Ascending aorta (tissue), 2 donors: ENCODE measurements at regions not wholly inside any gene's neighbourhood (a gene's known extent, or its start where the extent isn't known, plus 50 kb on each side); places are given as distances from the start of the nearest gene placed in this dataset.

Source experiments
- DNase-seq, 2 donors: peaks; one replicate each; pipeline ENCODE4 v3.0.0-alpha.2; 2019; ENCODE audit warnings: low spot score in 2 of 2
- H3K27ac ChIP-seq, 2 donors: fragments of 200-600 bp; sonication (generic); one replicate each; pipeline ENCODE4 v1.5.1; 2016 to 2017; ENCODE audit warnings: mild to moderate bottlenecking in 1 of 2
- H3K27me3 ChIP-seq: fragments of 200-600 bp; sonication (generic); one replicate; pipeline ENCODE4 v1.5.1; 2017
- H3K36me3 ChIP-seq, 2 donors: fragments of 200-600 bp; sonication (generic); one replicate each; pipeline ENCODE4 v1.5.1; 2016
- H3K4me1 ChIP-seq, 2 donors: fragments of 200-600 bp; sonication (generic); one replicate each; pipeline ENCODE4 v1.5.1; 2016 to 2017; ENCODE audit warnings: mild to moderate bottlenecking in 1 of 2
- H3K4me3 ChIP-seq, 2 donors: fragments of 200-600 bp; sonication (generic); one replicate each; pipeline ENCODE4 v1.5.1; 2016 to 2017; ENCODE audit warnings: mild to moderate bottlenecking in 1 of 2
- H3K9me3 ChIP-seq, 2 donors: fragments of 200-600 bp; sonication (generic); one replicate each; pipeline ENCODE4 v1.5.1; 2016
- CTCF ChIP-seq, 3 experiments: fragments of 200-600 bp in 2 of 3; fragments of 450-650 bp in 1 of 3; sonication (generic) in 2 of 3; IDR thresholded peaks; one replicate each; pipeline ENCODE4 v1.5.1; 2016 to 2019; ENCODE audit warnings: antibody characterized with exemption in 3 of 3, mild to moderate bottlenecking in 1 of 3, moderate library complexity in 1 of 3
- intact Hi-C: fragments of 100-400 bp; cut with DNase I; formaldehyde crosslinking; loops from one replicate; pipeline ENCODE4 v1.15.1; 2023

- Histone ChIP-seq H3K9me3 (no peaks in the 10 kb centered on the region), H3K4me3 (no peak overlapping the region), H3K27ac (no peak overlapping the region), H3K36me3 (no peaks in the 10 kb centered on the region), H3K4me1 (no peaks in the 10 kb centered on the region), H3K27me3 (no peaks in the 10 kb centered on the region)
- TF ChIP-seq CTCF (IDR thresholded peaks at IDR 0.05) = no peak
- intact Hi-C loops = no loop called here
- DNase-seq = no peak
Observed at GRCh38 chr2:217066510-217067270, 206.8 kb upstream of the TNP1 start.

- Histone ChIP-seq H3K36me3 (no peaks in the 10 kb centered on the region), H3K4me3 (no peak overlapping the region), H3K27ac (no peak overlapping the region), H3K27me3 (no peaks in the 10 kb centered on the region), H3K4me1 (no peaks in the 10 kb centered on the region), H3K9me3 (no peaks in the 10 kb centered on the region)
- no peak for TF ChIP-seq CTCF (IDR thresholded peaks at IDR 0.05)
- no peak for DNase-seq
- intact Hi-C loops = no loop called here
Observed at GRCh38 chr2:217065695-217066405, 206.0 kb upstream of the TNP1 start.

GRCh38 chr2:217065012-217065290, 205.1 kb upstream of the TNP1 start:
- no peak for DNase-seq
- Histone ChIP-seq H3K27me3 (no peaks in the 10 kb centered on the region), H3K4me1 (peaks cover 0 to 2% of the 10 kb centered on the region in 2 donors), H3K9me3 (no peaks in the 10 kb centered on the region), H3K36me3 (no peaks in the 10 kb centered on the region), H3K4me3 (peak overlapping the region in 1 of 2 donors; percentile 48), H3K27ac (no peak overlapping the region)
- no peak for TF ChIP-seq CTCF (IDR thresholded peaks at IDR 0.05)
- intact Hi-C loops = no loop called here

GRCh38 chr2:217064234-217065011, 204.6 kb upstream of the TNP1 start:
- H3K4me1 ChIP-seq = peaks cover 0 to 2% of the 10 kb centered on the region in 2 donors
- no peak overlapping the region for H3K27ac ChIP-seq
- TF ChIP-seq CTCF (IDR thresholded peaks at IDR 0.05) = no peak
- peak overlapping the region in 1 of 2 donors; percentile 48 for H3K4me3 ChIP-seq
- no peaks in the 10 kb centered on the region for H3K36me3 ChIP-seq
- no peaks in the 10 kb centered on the region for H3K27me3 ChIP-seq
- DNase-seq = no peak
- intact Hi-C loops = no loop called here
- H3K9me3 ChIP-seq = no peaks in the 10 kb centered on the region

- DNase-seq = no peak
- no peak for TF ChIP-seq CTCF (IDR thresholded peaks at IDR 0.05)
- H3K27me3 ChIP-seq = no peaks in the 10 kb centered on the region
- peaks cover 0 to 2% of the 10 kb centered on the region in 2 donors for H3K4me1 ChIP-seq
- no peaks in the 10 kb centered on the region for H3K9me3 ChIP-seq
- H3K4me3 ChIP-seq = no peak overlapping the region
- intact Hi-C loops = no loop called here
- no peaks in the 10 kb centered on the region for H3K36me3 ChIP-seq
- H3K27ac ChIP-seq = no peak overlapping the region
Observed at GRCh38 chr2:217063238-217063755, 203.4 kb upstream of the TNP1 start.
